SHP77 (cell line): ENCODE measurements at regions not wholly inside any gene's neighbourhood (a gene's known extent, or its start where the extent isn't known, plus 50 kb on each side); places are given as distances from the start of the nearest gene placed in this dataset.

ENCODE experiments used
- DNase-seq, 2 experiments: peaks; one replicate each; lab custom pipeline; 2025; lab: John Stamatoyannopoulos, UW

DNA sequence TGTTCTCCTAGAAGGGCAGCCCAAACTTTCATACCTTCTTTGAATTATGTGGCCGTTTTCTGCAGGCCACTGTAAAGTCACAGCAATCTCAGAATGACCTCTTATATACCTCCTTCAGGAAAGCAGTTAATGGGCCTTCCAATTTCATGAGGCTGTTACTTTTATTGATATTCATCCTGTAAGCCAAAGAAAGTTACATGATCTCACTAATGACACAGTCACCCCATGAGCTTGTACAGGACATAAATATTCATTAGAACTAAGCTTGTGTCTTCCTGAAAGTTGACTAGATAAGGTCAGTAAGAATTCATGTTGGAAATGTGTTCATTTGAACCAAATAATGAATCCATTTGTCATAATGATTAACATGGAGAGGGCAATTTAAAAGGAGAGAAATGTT is 283.1 kb upstream of the NWD2 start:
- DNase-seq, result no peak

DNA sequence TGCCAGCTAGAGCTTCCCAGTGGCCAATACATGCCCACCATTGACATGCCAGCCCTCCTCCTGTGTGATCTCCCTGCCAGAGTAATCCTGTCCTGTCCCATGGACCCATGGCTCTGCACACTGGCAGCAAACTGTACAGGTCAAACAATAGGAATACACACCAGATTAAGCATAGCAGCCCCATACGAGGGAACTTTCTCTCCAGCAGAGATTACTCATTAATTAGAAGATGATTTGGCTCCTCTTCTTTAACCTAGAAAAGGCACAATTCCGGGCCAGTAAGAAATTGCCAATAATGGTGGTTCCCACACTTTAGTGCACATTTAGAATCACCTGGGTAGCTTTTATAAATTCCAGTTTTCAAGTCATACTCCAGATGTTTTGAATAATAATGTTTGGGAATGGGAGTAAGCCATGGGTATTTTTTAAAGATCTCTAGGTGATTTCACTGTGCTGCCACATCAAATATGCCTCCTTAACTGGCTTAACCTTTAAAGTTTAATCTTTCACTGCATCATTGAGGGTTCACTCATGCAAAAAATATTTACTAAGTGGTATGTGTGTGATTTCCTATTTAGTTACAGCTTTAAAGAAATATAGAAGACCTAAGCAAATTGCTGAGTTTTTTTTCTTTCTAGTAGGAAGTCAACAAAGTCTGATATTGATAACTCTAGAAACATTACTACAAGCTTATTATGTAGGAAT is 277.6 kb upstream of the NWD2 start:
- DNase-seq, result no peak

DNA sequence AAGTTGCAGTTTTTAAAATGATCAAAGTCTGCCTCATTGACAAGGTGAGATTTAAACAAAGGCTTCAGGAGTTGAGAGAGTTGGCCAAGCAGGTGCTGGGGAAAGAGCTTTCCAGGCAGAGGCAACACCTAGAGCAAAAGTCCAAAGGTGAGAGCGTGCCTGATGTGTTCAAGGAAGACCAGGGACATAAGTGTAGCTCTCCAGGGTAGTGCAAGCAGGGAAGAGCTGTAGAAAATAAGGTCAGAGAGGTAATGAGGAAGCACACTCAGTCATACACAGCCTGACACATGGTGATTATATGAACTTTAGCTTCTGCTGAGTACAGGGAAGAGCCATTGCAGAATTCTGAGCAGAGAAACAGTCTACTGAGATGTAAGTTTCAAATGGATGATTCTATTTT is 265.0 kb upstream of the NWD2 start:
- no peak for DNase-seq

DNA sequence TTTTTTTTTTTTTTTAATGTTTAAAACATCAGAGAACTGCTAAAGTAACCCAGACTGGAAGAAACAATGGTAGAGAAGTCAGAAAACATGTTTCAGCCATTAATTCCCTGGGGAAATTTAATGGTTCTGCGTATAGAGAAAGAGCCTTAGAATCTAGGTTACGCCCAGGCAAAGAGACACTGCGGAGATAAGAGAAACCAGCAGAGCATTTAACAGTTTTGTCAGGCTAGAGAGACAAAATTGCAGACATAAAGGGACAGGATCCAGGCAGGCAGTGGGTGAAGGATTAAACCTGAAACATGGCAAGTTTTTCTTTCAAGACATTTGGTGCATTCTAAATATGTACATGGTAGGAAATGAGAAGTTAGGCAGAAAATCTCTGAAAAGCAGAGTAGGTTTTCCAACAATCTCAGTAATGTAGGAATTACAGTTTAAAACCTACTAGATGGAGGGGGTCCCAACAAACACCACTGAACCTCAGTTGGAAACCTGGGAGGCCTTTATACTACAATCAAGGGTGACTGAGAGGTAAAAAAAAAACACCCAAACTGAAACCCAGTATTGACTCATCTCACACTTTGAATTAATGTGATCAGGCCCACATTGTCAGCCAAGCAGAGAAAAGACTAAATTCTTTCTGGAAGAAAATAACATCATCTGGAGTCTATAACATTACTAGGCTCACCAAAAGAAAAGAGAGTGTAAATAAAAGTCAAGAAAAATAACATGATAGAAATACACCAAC is 254.2 kb upstream of the NWD2 start:
- no peak for DNase-seq

DNA sequence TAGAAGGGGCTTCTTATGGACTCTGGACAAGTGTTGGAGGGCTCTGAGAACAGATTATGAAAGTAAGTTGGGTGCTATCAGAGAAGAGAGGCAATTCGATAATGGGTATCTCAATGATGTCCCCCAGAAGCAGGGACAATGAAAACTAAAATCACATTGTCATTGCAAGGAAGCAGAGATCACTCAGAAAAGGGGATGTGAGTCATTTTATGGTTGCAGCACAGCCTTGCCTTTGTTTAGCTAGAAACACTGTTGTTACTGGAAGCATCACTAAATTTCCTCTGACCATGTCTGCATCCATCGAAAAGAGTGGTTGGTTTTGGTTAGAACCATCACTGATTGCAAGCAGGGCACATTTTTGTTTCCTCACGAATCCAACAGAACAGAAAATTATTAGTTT is 246.8 kb upstream of the NWD2 start:
- no peak for DNase-seq

DNA sequence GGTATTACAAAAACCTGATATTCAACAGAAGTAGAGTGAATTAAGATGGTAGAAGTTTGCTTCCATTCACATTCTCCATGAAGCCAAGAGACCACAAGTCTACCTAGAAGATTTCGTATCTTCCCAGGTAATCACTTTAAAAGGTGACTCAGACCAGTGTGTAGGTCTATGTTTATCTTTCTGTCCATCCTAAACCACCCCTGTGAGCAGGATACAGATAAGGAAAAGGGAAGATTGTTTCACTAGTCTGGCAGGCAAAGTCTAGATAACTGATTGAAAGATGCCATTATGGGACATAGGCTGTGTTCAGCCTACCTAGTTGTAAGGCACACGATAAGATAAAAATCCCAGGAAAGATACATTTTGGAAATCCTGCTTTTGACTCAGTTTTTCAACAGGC is 244.3 kb upstream of the NWD2 start:
- DNase-seq, result no peak

DNA sequence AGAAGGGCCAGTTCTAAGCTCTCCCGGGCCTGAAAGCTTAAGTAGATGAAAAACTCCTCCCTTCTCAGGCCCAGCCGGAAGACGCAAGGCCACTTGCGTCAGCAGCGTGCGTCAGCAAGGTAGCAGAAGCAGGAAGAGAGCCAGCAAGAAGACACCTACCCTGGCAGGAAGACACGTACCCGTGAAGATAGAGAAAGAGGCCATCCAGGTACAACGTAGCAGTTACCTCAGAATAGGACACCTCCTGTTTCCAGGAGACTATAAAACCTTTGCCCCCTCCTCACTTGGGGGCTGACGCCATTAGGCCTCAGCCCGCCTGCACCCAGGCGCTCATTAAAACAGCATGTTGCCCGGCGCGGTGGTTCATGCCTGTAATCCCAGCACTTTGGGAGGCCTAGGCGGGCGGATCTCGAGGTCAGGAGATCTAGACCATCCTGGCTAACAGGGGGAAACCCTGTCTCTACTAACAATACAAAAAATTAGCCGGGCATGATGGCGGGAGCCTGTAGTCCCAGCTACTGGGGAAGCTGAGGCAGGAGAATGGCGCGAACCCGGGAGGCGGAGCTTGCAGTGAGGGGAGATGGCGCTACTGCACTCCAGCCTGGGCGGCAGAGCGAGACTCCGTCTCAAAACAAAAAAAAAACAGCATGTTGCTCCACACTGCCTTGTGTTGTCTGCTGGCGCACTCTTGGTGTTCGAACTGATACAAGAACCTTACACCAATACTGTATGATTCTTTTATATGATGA is 242.7 kb upstream of the NWD2 start:
- DNase-seq, result no peak

DNA sequence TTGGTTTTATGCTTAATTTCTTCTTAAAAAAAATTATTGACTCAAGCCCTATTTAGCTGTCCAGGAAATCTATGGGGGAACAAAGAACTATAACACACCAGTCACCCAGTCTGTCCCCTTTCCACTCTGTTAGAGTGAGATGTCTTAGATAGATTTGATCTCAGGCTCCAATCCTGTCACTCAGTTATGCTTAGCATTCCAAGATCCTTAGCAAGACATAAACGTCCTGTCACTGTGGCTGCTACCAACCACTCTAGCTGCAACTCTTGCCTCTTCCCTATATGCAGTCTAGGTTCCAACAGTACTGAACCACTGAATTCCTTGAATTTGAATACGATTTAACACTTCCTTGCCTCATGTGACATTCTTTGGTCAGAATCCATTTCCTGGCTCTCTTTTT is 241.9 kb upstream of the NWD2 start:
- no peak for DNase-seq

- peak; percentile 82 to 87 for DNase-seq
These were observed 236.3 kb upstream of the NWD2 start for GRCh38 chr4:37008199-37008598.

DNA sequence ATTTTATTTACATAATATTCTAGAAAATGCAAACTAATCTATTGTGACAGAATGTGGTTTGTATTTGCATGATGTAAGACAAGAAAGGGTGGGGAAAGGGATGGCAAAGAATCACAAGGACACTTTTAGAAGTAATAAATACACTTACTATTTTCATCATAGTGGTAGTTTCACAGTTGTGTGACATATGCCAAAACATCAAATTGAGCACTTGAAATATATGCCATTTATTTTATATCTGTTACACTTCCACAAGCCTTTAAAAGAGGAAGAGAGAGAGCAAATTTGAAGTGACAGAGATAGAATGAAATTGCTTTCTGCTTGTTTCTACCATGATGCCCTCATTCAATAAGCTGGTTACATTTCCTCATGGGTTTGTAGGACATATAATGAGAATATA is 230.0 kb upstream of the NWD2 start:
- DNase-seq, result no peak

DNA sequence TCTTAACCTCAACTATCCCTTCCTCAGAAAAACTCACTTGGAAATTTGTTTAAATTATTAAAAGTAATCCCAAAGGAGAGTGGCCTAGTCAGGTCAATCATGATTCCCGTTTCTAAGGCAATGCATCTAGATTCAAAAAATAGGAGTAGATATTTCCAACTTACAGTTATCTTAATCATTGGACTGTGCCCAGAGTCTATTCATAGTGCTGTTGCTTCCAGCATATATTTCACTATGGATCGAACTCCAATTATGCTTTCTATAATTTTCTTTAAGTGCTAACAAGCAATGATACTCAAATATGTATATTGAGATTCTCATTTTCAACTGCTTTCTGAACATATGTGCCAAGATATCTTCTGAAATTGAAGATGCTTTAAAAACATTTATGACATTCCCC is 229.2 kb upstream of the NWD2 start:
- DNase-seq, result no peak

DNA sequence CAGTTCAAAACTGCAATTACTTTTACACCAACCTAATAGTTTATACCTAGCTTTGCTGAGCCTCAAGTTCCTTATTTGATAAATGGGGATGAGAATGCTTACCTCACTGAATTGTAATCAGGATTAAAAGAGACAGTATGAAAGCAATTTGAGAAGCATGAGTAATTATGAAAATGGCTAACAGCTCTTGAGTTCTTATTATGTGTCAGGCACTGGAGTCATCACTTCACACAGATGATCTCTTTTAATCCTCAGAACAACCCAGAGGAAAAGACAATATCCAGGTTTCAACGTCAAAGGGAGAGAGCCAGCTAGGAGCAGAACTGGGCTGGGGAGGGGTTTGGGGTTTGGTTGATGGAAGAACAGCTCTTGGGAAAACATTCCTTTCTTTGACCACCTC is 221.0 kb upstream of the NWD2 start:
- no peak for DNase-seq

GRCh38 chr4:37023996-37024395 is 220.5 kb upstream of the NWD2 start:
- DNase-seq, result no peak

- no peak for DNase-seq
These were observed 203.7 kb upstream of the NWD2 start for GRCh38 chr4:37040816-37041215.

- no peak for DNase-seq
These were observed 201.2 kb upstream of the NWD2 start for GRCh38 chr4:37043342-37043741.

GRCh38 chr4:37051111-37051510 is 193.4 kb upstream of the NWD2 start:
- DNase-seq, result no peak

DNA sequence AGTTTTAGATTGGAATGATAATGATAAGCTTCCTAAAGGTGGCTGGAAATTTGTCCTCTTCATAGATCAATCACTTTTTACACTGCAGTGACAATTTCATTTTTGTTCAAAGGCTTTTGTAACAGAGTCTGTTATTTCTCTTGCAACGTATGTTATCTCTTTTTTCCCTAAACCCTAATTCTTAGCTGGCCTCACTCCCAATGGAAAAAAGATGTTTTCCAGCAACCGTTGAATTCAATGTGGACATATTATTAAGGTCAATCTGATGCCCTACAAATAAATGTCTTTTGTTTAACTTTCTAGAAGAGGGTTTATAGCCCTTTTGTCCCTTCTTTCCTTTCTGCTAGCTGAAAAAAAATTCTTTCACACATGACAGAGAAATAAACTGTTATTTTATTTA is 192.7 kb upstream of the NWD2 start:
- no peak for DNase-seq

DNA sequence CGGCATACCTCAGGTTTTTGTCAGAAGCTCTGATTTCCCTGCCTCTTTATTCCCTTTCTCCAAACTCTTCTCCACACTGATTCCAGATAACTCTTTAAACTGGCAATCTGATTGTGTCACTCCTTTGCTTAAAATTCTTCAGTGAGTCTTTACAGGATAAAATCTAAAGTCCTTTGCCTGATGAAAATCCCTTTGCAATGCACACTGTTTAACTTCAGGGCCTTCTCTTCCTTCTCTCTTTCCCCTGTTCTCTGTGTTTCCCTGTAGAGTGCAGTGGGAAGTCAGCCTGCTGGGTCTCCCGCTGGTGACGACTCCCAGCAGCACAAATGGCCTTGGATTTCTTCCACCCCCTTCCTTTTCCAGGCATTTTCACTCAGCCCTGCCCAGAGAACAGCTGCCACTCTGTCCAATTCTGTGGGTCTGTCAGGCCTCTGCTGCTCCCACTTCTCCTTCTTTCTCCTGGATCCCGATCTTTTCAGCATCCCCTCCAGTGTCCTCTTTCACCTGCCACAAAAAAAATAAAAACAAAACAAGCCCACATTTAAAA is 189.9 kb upstream of the NWD2 start:
- peak in 1 of 2 experiments; percentile 14 for DNase-seq

DNA sequence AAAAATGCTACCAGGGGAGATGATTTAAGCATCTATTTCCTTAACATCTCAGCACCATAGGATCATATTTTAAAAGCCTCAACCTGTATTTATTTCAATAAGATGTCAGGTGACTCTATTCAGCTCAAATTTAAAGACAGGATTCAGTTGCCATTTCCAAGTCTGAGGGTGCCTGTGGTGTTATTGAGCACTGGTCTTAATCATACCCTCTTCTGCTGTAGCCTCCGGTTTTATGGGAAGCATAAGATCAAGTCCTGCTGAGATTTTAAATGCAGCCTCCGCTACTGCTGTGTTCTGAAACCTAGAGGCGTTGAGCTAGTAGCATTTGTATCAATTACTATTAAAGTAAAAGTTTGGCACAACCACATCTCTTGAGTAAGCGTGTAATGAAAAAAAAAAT is 185.7 kb upstream of the NWD2 start:
- no peak for DNase-seq

DNA sequence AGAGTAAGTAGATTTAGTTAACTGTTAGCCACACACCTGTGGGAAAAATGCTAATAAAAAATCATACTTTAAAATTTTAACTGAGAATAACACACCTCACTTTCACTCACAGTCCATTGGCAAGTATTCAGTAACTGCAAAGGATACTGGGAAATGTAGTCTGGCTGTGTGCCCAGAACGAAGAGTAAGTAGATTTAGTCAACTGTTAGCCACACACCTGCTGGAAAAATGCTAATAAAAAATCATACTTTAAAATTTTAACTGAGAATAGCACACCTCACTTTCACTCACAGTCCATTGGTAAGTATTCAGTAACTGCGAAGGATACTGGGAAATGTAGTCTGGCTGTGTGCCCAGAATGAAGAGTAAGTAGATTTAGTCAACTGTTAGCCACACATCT is 178.4 kb upstream of the NWD2 start:
- no peak for DNase-seq

- no peak for DNase-seq
These were observed 176.0 kb upstream of the NWD2 start for GRCh38 chr4:37068580-37068979.

GRCh38 chr4:37070041-37070440 is 174.5 kb upstream of the NWD2 start:
- no peak for DNase-seq

- no peak for DNase-seq
These were observed 173.0 kb upstream of the NWD2 start for GRCh38 chr4:37071576-37071975.
